ENCODE measurements at regions not wholly inside any gene's neighbourhood (a gene's known extent, or its start where the extent isn't known, plus 50 kb on each side); places are given as distances from the start of the nearest gene placed in this dataset.
"Not testable (repeated sequence)": the region's sequence is repeated elsewhere in the genome, so short reads cannot be mapped to it uniquely, and the experiment has no call there.

DNA sequence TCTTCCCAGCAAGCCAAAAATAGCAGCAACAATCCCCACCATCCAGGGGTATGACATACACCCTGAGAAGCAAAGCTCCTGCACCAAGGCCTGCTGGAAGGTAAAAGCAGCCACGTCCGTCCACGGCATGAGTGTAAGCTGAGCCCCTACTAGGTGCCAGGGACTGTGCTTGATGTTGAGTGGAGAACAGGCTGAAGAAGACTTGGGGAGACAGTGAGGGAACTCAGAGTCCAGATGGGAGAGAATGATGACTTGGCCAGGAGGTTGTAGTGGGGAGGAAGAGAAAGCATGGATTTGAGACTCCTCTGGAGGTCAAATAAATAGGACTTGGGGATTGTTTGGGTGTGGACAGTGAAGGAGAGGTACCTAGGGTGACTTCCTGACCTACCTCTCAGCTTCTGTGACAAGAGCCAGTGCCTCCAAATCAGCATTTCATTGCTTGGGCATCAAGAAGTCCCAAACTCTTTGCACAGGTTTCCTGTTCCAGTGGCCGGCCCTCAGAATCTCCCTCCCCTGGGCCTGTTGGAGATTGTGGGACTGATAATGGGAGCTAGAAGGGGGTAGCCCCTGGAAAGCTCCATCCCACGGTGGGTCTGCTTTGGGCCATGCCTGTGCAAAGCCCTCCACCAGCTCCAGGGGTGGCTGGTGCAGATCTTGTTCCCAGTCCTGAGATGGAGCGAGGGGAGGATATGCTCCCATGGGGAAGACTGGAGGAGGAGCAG, 58.3 kb upstream of the ADAMTS2 start:
- CTCF ChIA-PET (ENCODE audit: unreplicated experiment): no interaction called here
- no TSS peak for BruUV-seq (replicated peaks)
- H3K27ac ChIP-seq (ENCODE audit: low read depth, low read length, poor library complexity, severe bottlenecking): no peak overlapping the region
- no peaks in the 10 kb centered on the region for H4K20me1 ChIP-seq (ENCODE audit: insufficient read depth, low read length)
- no peak overlapping the region for H3K4me2 ChIP-seq (ENCODE audit: low read length)
- no peak for TF ChIP-seq EZH2phosphoT487 (IDR thresholded peaks at IDR 0.05; ENCODE audit: borderline replicate concordance, low read depth, low read length)
- TF ChIP-seq, protein P1, sequence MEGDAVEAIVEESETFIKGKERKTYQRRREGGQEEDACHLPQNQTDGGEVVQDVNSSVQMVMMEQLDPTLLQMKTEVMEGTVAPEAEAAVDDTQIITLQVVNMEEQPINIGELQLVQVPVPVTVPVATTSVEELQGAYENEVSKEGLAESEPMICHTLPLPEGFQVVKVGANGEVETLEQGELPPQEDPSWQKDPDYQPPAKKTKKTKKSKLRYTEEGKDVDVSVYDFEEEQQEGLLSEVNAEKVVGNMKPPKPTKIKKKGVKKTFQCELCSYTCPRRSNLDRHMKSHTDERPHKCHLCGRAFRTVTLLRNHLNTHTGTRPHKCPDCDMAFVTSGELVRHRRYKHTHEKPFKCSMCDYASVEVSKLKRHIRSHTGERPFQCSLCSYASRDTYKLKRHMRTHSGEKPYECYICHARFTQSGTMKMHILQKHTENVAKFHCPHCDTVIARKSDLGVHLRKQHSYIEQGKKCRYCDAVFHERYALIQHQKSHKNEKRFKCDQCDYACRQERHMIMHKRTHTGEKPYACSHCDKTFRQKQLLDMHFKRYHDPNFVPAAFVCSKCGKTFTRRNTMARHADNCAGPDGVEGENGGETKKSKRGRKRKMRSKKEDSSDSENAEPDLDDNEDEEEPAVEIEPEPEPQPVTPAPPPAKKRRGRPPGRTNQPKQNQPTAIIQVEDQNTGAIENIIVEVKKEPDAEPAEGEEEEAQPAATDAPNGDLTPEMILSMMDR (conservative IDR thresholded peaks at IDR 0.05; ENCODE audit: low read length): no peak
- DNase-seq (ENCODE audit: low spot score): no peak
- H3K36me3 ChIP-seq (ENCODE audit: insufficient read depth, low read length): no peaks in the 10 kb centered on the region
- no peak overlapping the region for H3K4me3 ChIP-seq (ENCODE audit: low read depth, low read length, poor library complexity, severe bottlenecking)
- no peak overlapping the region for H2AFZ ChIP-seq (ENCODE audit: low read length)
- POLR2A ChIA-PET: interaction anchor here (0.5 kb wide), 1 partner anchor 612 kb away, joined by 3 read pairs; no protein-coding TSS in a partner anchor
- intact Hi-C loops (cut with micrococcal nuclease; ENCODE audit: unreplicated experiment): no loop called here
- H3K9me2 ChIP-seq (ENCODE audit: insufficient read depth, low read length): no peaks in the 10 kb centered on the region
- no peaks in the 10 kb centered on the region for H3K79me2 ChIP-seq (ENCODE audit: insufficient read depth, low read depth, low read length)
- H3K9me3 ChIP-seq (ENCODE audit: low read length): peaks cover 11% of the 10 kb centered on the region; the same call in 1 of the 2 replicates
- no peaks in the 10 kb centered on the region for H3K4me1 ChIP-seq (ENCODE audit: insufficient read depth, low read length, poor library complexity, severe bottlenecking)

DNA sequence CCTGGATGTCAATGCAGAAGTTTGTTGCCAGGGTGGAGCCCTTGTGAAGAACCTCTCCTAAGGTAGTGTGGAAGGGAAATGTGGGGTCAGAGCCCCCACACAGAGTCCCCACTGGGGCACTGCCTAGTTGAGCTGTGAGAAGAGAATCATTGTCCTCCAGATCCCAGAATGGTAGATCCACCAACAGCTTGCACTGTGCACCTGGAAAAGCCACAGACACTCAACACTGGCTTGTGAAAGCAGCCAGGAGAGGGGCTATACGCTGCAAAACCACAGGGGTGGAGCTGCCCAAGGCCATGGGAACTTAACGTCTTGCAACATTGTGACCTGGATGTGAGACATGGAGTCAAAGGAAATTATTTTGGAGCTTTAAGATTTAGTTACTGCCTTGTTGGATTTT, 55.2 kb upstream of the ADAMTS2 start:
- intact Hi-C loops (cut with micrococcal nuclease; ENCODE audit: unreplicated experiment); CTCF ChIA-PET (ENCODE audit: unreplicated experiment); H3K9me2 ChIP-seq (ENCODE audit: insufficient read depth, low read length); H3K4me2 ChIP-seq (ENCODE audit: low read length); H2AFZ ChIP-seq (ENCODE audit: low read length); H3K36me3 ChIP-seq (ENCODE audit: insufficient read depth, low read length); H3K79me2 ChIP-seq (ENCODE audit: insufficient read depth, low read depth, low read length); H3K4me3 ChIP-seq (ENCODE audit: low read depth, low read length, poor library complexity, severe bottlenecking); DNase-seq (ENCODE audit: low spot score); H3K27ac ChIP-seq (ENCODE audit: low read depth, low read length, poor library complexity, severe bottlenecking); H3K4me1 ChIP-seq (ENCODE audit: insufficient read depth, low read length, poor library complexity, severe bottlenecking); H4K20me1 ChIP-seq (ENCODE audit: insufficient read depth, low read length); POLR2A ChIA-PET; BruUV-seq (replicated peaks): not testable (repeated sequence)
- peaks cover 11% of the 10 kb centered on the region; the same call in 1 of the 2 replicates for H3K9me3 ChIP-seq (ENCODE audit: low read length)

DNA sequence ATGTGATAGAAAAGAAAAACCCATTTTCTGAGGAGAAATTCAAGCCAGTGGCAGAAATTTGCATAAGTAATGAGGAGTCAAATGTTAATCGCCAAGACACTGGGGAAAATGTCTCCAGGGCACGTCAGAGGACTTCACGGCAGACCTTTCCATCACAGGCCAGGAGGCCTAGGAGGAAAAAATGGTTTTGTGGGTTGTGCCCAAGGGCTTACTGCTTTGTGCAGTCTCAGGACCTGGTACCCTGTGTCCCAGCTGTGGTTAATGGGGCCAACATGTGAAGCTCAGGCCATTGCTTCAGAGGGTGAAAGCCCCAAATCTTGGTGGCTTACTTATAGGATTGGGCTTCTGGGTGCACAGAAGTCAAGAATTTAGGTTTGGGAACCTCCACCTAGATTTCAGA, 54.8 kb upstream of the ADAMTS2 start:
- intact Hi-C loops (cut with micrococcal nuclease; ENCODE audit: unreplicated experiment): no loop called here
- Histone ChIP-seq H3K9me3 (ENCODE audit: low read length) (peaks cover 11% of the 10 kb centered on the region; the same call in 1 of the 2 replicates), H3K4me2 (ENCODE audit: low read length) (no peak overlapping the region), H3K9me2 (ENCODE audit: insufficient read depth, low read length) (no peaks in the 10 kb centered on the region), H3K4me1 (ENCODE audit: insufficient read depth, low read length, poor library complexity, severe bottlenecking) (no peaks in the 10 kb centered on the region), H3K36me3 (ENCODE audit: insufficient read depth, low read length) (no peaks in the 10 kb centered on the region), H3K79me2 (ENCODE audit: insufficient read depth, low read depth, low read length) (no peaks in the 10 kb centered on the region), H3K4me3 (ENCODE audit: low read depth, low read length, poor library complexity, severe bottlenecking) (no peak overlapping the region), H3K27ac (ENCODE audit: low read depth, low read length, poor library complexity, severe bottlenecking) (no peak overlapping the region), H2AFZ (ENCODE audit: low read length) (no peak overlapping the region), H4K20me1 (ENCODE audit: insufficient read depth, low read length) (no peaks in the 10 kb centered on the region)
- no peak for DNase-seq (ENCODE audit: low spot score)
- ChIA-PET POLR2A (no interaction called here), CTCF (ENCODE audit: unreplicated experiment) (no interaction called here)
- TF ChIP-seq, protein P1 (conservative IDR thresholded peaks at IDR 0.05; ENCODE audit: low read length): no peak
- TF ChIP-seq EZH2phosphoT487 (IDR thresholded peaks at IDR 0.05; ENCODE audit: borderline replicate concordance, low read depth, low read length): no peak
- BruUV-seq (replicated peaks): no TSS peak

DNA sequence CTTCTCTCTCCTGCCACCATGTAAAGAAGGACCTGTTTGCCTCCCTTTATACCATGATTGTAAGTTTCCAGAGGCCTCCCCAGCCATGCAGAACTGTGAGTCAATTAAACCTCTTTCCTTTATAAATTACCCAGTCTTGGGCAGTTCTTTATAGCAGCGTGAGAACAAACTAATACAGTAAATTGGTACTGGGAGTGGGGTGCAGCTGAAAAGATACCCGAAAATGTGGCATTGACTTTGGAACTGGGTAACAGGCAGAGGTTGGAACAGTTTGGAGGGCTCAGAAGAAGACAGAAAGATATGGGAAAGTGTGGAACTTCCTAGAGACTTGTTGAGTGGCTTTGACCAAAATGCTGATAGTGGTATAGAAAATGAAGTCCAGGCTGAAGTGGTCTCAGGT, 54.1 kb upstream of the ADAMTS2 start:
- H3K36me3 ChIP-seq (ENCODE audit: insufficient read depth, low read length); DNase-seq (ENCODE audit: low spot score); H2AFZ ChIP-seq (ENCODE audit: low read length); BruUV-seq (replicated peaks); H3K4me3 ChIP-seq (ENCODE audit: low read depth, low read length, poor library complexity, severe bottlenecking); POLR2A ChIA-PET; intact Hi-C loops (cut with micrococcal nuclease; ENCODE audit: unreplicated experiment); H3K4me1 ChIP-seq (ENCODE audit: insufficient read depth, low read length, poor library complexity, severe bottlenecking); H3K27ac ChIP-seq (ENCODE audit: low read depth, low read length, poor library complexity, severe bottlenecking); CTCF ChIA-PET (ENCODE audit: unreplicated experiment); H4K20me1 ChIP-seq (ENCODE audit: insufficient read depth, low read length); H3K9me2 ChIP-seq (ENCODE audit: insufficient read depth, low read length); H3K4me2 ChIP-seq (ENCODE audit: low read length); H3K79me2 ChIP-seq (ENCODE audit: insufficient read depth, low read depth, low read length): not testable (repeated sequence)
- peaks cover 11% of the 10 kb centered on the region; the same call in 1 of the 2 replicates for H3K9me3 ChIP-seq (ENCODE audit: low read length)

Measured in OCI-LY7 (cell line).